BJ (cell line): ENCODE measurements at regions not wholly inside any gene's neighbourhood (a gene's known extent, or its start where the extent isn't known, plus 50 kb on each side); places are given as distances from the start of the nearest gene placed in this dataset.
"Not testable (repeated sequence)": the region's sequence is repeated elsewhere in the genome, so short reads cannot be mapped to it uniquely, and the experiment has no call there.

Source experiments
- CTCF ChIA-PET: fragments of 350-600 bp; formaldehyde crosslinking; extraction: SDS; loops from one replicate; lab custom pipeline; 2021; ENCODE audit warnings: antibody characterized with exemption, inconsistent platforms; lab: Yijun Ruan, JAX
- POLR2A ChIA-PET: fragments of 300-600 bp; sonication (Branson Sonifier 250); formaldehyde crosslinking; extraction: SDS; loops from one replicate; lab custom pipeline; 2021; ENCODE audit warnings: antibody characterized with exemption; lab: Charles Lee
- DNase-seq: peaks from one replicate; pipeline ENCODE4 v3.0.0-alpha.2; 2011; ENCODE audit warnings: low read depth
- H3K27me3 ChIP-seq: 2 replicates; pipeline ENCODE4 v1.6.0; 2011; ENCODE audit warnings: low read length; ENCODE audit not compliant: control insufficient read depth, insufficient read depth
- H3K36me3 ChIP-seq: 2 replicates; pipeline ENCODE4 v1.5.1; 2011; ENCODE audit warnings: low read length; ENCODE audit not compliant: control insufficient read depth, insufficient read depth
- H3K4me3 ChIP-seq: 2 replicates; pipeline ENCODE4 v1.5.1; 2011; ENCODE audit warnings: low read depth, mild to moderate bottlenecking, control low read depth, low read length
- CTCF ChIP-seq: IDR thresholded peaks from 2 replicates; pipeline ENCODE4 v1.5.1; 2011; ENCODE audit warnings: low read depth, mild to moderate bottlenecking, control low read depth, inconsistent platforms, low read length, moderate library complexity; ENCODE audit not compliant: insufficient read depth

- no peak for TF ChIP-seq CTCF
- CTCF ChIA-PET = no interaction called here
- POLR2A ChIA-PET = no interaction called here
- DNase-seq = no peak
- no peaks in the 10 kb centered on the region for H3K27me3 ChIP-seq
- H3K36me3 ChIP-seq = no peaks in the 10 kb centered on the region
- H3K4me3 ChIP-seq = no peak overlapping the region
These were observed 135.5 kb upstream of the EDNRB start for GRCh38 chr13:78054157-78054556.

- DNase-seq = no peak
- Histone ChIP-seq H3K36me3 (no peaks in the 10 kb centered on the region), H3K27me3 (no peaks in the 10 kb centered on the region), H3K4me3 (no peak overlapping the region)
- ChIA-PET POLR2A (no interaction called here), CTCF (no interaction called here)
- TF ChIP-seq CTCF = no peak
These were observed 128.5 kb upstream of the EDNRB start for GRCh38 chr13:78047151-78047550.

- ChIA-PET CTCF (no interaction called here), POLR2A (no interaction called here)
- DNase-seq = no peak
These were observed 127.7 kb upstream of the EDNRB start for GRCh38 chr13:78046331-78046730.

GRCh38 chr13:78045916-78046315 is 127.3 kb upstream of the EDNRB start:
- no peak for DNase-seq
- no peak for TF ChIP-seq CTCF
- CTCF ChIA-PET = no interaction called here
- Histone ChIP-seq H3K36me3 (no peaks in the 10 kb centered on the region), H3K4me3 (no peak overlapping the region), H3K27me3 (no peaks in the 10 kb centered on the region)
- POLR2A ChIA-PET = no interaction called here

More at GRCh38 chr13:78046331-78046730, 127.7 kb upstream of the EDNRB start:
- Histone ChIP-seq H3K4me3 (no peak overlapping the region), H3K27me3 (no peaks in the 10 kb centered on the region), H3K36me3 (no peaks in the 10 kb centered on the region)
- no peak for TF ChIP-seq CTCF

- H3K27me3 ChIP-seq, POLR2A ChIA-PET, CTCF ChIA-PET, H3K4me3 ChIP-seq, H3K36me3 ChIP-seq, DNase-seq: not testable (repeated sequence)
These were observed 122.7 kb upstream of the EDNRB start for GRCh38 chr13:78041366-78041765.

- DNase-seq = no peak
- CTCF ChIA-PET = interaction anchor here (0.5 kb wide), 1 partner anchor 1011 kb away, joined by 3 read pairs; no protein-coding TSS in a partner anchor
These were observed 121.7 kb upstream of the EDNRB start for GRCh38 chr13:78040205-78040830.

More at GRCh38 chr13:78040205-78040830, 121.7 kb upstream of the EDNRB start:
- no peak overlapping the region for H3K4me3 ChIP-seq
- POLR2A ChIA-PET = no interaction called here
- H3K36me3 ChIP-seq = no peaks in the 10 kb centered on the region
- no peak for TF ChIP-seq CTCF
- no peaks in the 10 kb centered on the region for H3K27me3 ChIP-seq
